Esophagus muscularis mucosa (tissue), 3 donors: ENCODE measurements at regions not wholly inside any gene's neighbourhood (a gene's known extent, or its start where the extent isn't known, plus 50 kb on each side); places are given as distances from the start of the nearest gene placed in this dataset.

Experiments
- POLR2A ChIP-seq: fragments of 450-650 bp; IDR thresholded peaks from one replicate; pipeline ENCODE4 v1.6.1; 2017; ENCODE audit warnings: antibody characterized with exemption, moderate library complexity, mild to moderate bottlenecking, low read depth
- TF ChIP-seq, protein P1 (sequence below), 3 experiments: fragments of 200-600 bp in 2 of 3; fragments of 450-650 bp in 1 of 3; sonication (generic) in 2 of 3; IDR thresholded peaks; one replicate each; pipeline ENCODE4 v1.5.1; 2017 to 2019; ENCODE audit warnings: antibody characterized with exemption in 3 of 3, mild to moderate bottlenecking in 2 of 3, moderate library complexity in 1 of 3

DNA sequence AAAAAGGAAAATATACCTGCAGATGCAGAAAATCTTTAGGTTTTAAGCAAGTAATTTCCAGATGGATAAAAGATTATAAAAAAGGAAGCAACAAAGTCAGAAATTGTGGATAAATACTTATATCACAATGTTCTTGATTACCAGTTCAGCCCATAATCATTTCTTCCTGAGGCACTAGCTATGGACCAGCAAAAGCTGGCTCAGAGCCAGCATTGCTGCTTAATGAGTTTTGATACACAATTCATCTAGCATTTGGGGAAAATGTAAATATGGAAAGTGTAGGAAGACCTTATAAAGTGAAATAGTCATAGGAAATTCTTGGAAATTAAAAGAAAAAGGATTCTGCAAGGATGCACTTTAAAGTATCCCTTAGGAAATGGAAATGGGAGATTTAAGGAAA is 168.3 kb upstream of the GBE1 start:
- TF ChIP-seq, protein P1, sequence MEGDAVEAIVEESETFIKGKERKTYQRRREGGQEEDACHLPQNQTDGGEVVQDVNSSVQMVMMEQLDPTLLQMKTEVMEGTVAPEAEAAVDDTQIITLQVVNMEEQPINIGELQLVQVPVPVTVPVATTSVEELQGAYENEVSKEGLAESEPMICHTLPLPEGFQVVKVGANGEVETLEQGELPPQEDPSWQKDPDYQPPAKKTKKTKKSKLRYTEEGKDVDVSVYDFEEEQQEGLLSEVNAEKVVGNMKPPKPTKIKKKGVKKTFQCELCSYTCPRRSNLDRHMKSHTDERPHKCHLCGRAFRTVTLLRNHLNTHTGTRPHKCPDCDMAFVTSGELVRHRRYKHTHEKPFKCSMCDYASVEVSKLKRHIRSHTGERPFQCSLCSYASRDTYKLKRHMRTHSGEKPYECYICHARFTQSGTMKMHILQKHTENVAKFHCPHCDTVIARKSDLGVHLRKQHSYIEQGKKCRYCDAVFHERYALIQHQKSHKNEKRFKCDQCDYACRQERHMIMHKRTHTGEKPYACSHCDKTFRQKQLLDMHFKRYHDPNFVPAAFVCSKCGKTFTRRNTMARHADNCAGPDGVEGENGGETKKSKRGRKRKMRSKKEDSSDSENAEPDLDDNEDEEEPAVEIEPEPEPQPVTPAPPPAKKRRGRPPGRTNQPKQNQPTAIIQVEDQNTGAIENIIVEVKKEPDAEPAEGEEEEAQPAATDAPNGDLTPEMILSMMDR (IDR thresholded peaks at IDR 0.05): no peak
- no peak for TF ChIP-seq POLR2A
